ENCODE measurements at regions not wholly inside any gene's neighbourhood (a gene's known extent, or its start where the extent isn't known, plus 50 kb on each side); places are given as distances from the start of the nearest gene placed in this dataset.

DNA sequence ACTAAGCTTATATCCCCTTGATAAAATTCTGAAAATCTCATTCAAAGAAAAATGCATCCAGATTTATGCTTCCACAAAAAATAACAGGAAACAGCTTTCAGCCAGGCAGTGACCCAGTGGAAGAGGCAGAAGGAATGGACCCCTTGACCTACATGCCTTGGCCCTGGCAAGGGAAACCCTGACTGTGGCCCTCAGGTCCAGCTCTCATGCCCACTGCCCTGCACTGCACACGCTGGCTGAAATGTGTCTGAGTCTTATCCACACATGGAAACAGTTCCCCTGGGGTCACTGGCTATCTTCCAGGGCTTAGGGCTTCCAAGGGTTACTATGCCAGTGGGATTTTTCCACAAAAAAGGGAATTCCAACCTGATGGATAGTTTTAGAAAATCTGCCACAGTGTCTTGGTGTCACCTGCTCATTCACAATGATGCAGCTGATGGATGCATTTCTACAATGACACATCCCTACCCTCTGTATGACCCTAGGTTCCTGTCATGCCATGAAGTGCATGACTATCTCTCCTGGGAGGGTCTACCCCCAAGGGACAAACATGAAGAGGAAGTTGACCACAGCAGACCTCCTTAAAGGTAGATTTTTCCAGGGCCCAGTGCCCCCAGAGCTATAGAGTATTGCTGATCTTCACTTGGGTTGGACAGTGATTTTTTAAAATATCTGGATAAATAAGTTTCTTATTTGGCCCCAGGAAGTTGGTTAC lies 121.9 kb upstream of the CD93 start:
- Mint-ChIP-seq H3K4me1 (ENCODE audit: low read depth) (no peaks in the 10 kb centered on the region), H3K36me3 (ENCODE audit: low read depth) (no peaks in the 10 kb centered on the region), H3K27ac (no peak overlapping the region), H3K27me3 (peaks cover 6% of the 10 kb centered on the region), H3K9me3 (no peaks in the 10 kb centered on the region), H3K4me3 (no peak overlapping the region)
- ChIA-PET CTCF (no interaction called here), POLR2A (interaction anchor here (0.6 kb wide), 1 partner anchor 165 kb away, joined by 5 read pairs; no protein-coding TSS in a partner anchor)
- no peak for DNase-seq
- TF ChIP-seq, protein P1, sequence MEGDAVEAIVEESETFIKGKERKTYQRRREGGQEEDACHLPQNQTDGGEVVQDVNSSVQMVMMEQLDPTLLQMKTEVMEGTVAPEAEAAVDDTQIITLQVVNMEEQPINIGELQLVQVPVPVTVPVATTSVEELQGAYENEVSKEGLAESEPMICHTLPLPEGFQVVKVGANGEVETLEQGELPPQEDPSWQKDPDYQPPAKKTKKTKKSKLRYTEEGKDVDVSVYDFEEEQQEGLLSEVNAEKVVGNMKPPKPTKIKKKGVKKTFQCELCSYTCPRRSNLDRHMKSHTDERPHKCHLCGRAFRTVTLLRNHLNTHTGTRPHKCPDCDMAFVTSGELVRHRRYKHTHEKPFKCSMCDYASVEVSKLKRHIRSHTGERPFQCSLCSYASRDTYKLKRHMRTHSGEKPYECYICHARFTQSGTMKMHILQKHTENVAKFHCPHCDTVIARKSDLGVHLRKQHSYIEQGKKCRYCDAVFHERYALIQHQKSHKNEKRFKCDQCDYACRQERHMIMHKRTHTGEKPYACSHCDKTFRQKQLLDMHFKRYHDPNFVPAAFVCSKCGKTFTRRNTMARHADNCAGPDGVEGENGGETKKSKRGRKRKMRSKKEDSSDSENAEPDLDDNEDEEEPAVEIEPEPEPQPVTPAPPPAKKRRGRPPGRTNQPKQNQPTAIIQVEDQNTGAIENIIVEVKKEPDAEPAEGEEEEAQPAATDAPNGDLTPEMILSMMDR (IDR thresholded peaks at IDR 0.05): no peak
- ATAC-seq: no peak
- intact Hi-C loops (cut with micrococcal nuclease): no loop called here

DNA sequence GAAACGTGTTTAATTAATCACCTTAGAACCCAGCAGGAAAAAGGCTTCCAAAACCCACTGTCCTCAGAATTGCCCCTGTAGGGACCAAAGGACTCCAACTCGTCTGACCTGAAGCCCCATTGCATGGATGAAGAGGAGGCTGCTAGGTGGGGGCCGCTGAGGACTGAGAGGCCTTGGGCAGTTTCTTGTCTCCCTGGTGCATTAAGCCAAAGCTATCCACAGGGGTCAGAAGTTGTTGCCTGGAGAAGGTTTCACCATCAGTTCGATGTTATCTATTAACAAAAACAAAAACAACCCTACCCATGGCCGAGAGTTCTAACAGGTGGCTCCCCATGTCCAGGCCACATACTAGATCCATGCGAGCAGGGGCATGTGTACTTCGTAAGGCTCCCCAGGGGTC lies 120.9 kb upstream of the CD93 start:
- DNase-seq: no peak
- POLR2A ChIA-PET: interaction anchor here (0.5 kb wide), 1 partner anchor 323 kb away, joined by 3 read pairs; no protein-coding TSS in a partner anchor
- H3K27me3 Mint-ChIP-seq: peaks cover 7% of the 10 kb centered on the region
- CTCF ChIA-PET: no interaction called here
- H3K4me3 Mint-ChIP-seq: no peak overlapping the region
- intact Hi-C loops (cut with micrococcal nuclease): no loop called here
- no peaks in the 10 kb centered on the region for H3K36me3 Mint-ChIP-seq (ENCODE audit: low read depth)
- ATAC-seq: no peak
- TF ChIP-seq, protein P1 (IDR thresholded peaks at IDR 0.05): no peak
- H3K4me1 Mint-ChIP-seq (ENCODE audit: low read depth): no peaks in the 10 kb centered on the region
- H3K27ac Mint-ChIP-seq: no peak overlapping the region
- no peaks in the 10 kb centered on the region for H3K9me3 Mint-ChIP-seq

DNA sequence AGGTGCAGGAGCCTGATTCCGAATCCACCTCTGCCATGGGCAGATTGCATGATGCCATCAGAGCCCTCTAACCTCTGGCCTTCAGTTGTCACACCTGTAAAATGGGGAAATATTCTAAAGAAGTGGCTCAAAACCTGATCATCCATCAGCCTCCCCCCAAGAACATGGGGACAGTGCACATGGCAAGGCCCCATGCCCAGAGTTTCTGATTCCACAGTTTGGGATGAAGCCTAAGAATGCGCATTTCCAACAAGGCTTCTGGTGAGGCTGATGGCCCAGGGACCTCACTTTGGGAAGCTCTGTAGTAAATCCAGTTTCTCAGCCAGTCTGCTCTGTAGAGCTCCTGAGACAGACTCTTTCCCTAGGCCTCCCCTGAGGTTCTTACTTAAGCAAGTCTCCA lies 119.9 kb upstream of the CD93 start:
- no peak overlapping the region for H3K27ac Mint-ChIP-seq
- TF ChIP-seq, protein P1 (IDR thresholded peaks at IDR 0.05): no peak
- H3K27me3 Mint-ChIP-seq: peaks cover 7% of the 10 kb centered on the region
- H3K4me1 Mint-ChIP-seq (ENCODE audit: low read depth): no peaks in the 10 kb centered on the region
- POLR2A ChIA-PET: no interaction called here
- no peaks in the 10 kb centered on the region for H3K9me3 Mint-ChIP-seq
- ATAC-seq (no peak), DNase-seq (no peak)
- intact Hi-C loops (cut with micrococcal nuclease): no loop called here
- H3K4me3 Mint-ChIP-seq: no peak overlapping the region
- H3K36me3 Mint-ChIP-seq (ENCODE audit: low read depth): no peaks in the 10 kb centered on the region
- CTCF ChIA-PET: no interaction called here

DNA sequence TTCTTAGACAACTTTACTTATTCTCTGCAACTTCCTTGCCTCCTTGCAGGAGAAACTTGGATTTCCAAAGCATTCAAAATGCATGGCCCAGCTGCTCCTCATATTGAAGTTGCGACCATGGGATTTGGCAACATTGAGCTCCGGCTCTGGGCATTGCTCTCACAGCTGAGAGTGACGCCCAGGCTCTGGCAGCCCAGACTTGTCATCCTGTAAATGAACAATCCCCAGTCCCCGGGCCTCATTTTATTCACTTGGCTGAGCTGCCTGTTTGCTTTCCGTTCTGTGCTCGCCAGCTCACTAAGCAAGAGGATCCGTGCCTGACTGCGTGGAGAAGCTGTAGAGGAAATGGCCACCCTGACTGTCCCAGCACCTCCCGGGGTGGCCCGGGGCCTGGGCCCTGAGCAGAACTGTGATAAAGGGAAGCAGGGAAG lies 119.5 kb upstream of the CD93 start:
- Mint-ChIP-seq H3K4me3 (no peak overlapping the region), H3K36me3 (ENCODE audit: low read depth) (no peaks in the 10 kb centered on the region), H3K27me3 (peaks cover 7% of the 10 kb centered on the region), H3K4me1 (ENCODE audit: low read depth) (no peaks in the 10 kb centered on the region), H3K27ac (no peak overlapping the region), H3K9me3 (no peaks in the 10 kb centered on the region)
- CTCF ChIA-PET: no interaction called here
- POLR2A ChIA-PET: no interaction called here
- no peak for ATAC-seq
- DNase-seq: no peak
- TF ChIP-seq, protein P1 (IDR thresholded peaks at IDR 0.05): no peak
- intact Hi-C loops (cut with micrococcal nuclease): no loop called here

DNA sequence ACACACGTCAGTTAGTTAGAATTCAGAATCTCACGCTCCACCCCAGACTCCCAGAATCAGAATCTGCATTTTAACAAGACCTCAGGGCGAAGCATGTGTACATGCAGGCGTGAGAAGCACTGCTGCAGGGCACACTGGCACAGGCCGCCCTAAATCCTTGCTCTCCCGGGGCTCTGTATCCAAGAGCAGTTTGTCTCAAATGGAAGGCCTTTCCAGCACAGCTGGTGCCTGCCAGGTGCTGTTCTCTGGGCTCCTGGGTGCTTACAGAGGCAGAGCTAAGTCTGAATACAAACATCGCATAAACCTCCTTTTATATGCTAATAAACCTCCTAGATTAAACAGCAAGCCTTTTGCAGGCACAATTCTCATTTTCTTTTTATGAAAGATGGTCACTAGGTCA lies 119.1 kb upstream of the CD93 start:
- TF ChIP-seq, protein P1 (IDR thresholded peaks at IDR 0.05): no peak
- CTCF ChIA-PET: no interaction called here

More for the DNA sequence above, 119.1 kb upstream of the CD93 start:
- DNase-seq (no peak), ATAC-seq (no peak)
- Mint-ChIP-seq H3K27me3 (peaks cover 7% of the 10 kb centered on the region), H3K36me3 (ENCODE audit: low read depth) (no peaks in the 10 kb centered on the region), H3K4me3 (no peak overlapping the region), H3K27ac (no peak overlapping the region), H3K4me1 (ENCODE audit: low read depth) (no peaks in the 10 kb centered on the region), H3K9me3 (no peaks in the 10 kb centered on the region)
- intact Hi-C loops (cut with micrococcal nuclease): no loop called here
- POLR2A ChIA-PET: no interaction called here

Measured in activated CD8-positive, alpha-beta T cell treated with anti-CD3 and anti-CD28 coated beads for 36 hours (primary cell).